Naive thymus-derived CD4-positive, alpha-beta T cell (primary cell): ENCODE measurements at regions not wholly inside any gene's neighbourhood (a gene's known extent, or its start where the extent isn't known, plus 50 kb on each side); places are given as distances from the start of the nearest gene placed in this dataset.

Source experiments
- ATAC-seq: fragments of 150-1000 bp; cut with Tn5 transposase; 2 replicates; pipeline ENCODE4 v1.10.0; 2021; ENCODE audit warnings: mild to moderate bottlenecking, moderate library complexity
- CTCF ChIA-PET: fragments of 350-600 bp; sonication (Branson Sonifier 250); formaldehyde crosslinking; loops from one replicate; lab custom pipeline; 2021; ENCODE audit warnings: antibody characterized with exemption; lab: Charles Lee
- POLR2A ChIA-PET: fragments of 350-600 bp; sonication (Branson Sonifier 250); formaldehyde crosslinking; loops from one replicate; lab custom pipeline; 2021; ENCODE audit warnings: antibody characterized with exemption, inconsistent platforms; lab: Charles Lee
- DNase-seq, 9 donors: peaks; one replicate each; pipeline versions ENCODE4 v3.0.0 to v3.0.0-alpha.2; 2020 to 2022; ENCODE audit warnings: mixed read lengths in 1 of 9
- H3K27ac ChIP-seq: one replicate; pipeline ENCODE4 v1.7.0; 2013; ENCODE audit warnings: mild to moderate bottlenecking, low read depth, low read length, moderate library complexity
- H3K27me3 ChIP-seq, 2 donors: one replicate each; pipeline ENCODE4 v1.7.0; 2013; ENCODE audit warnings: low read length in 2 of 2, mild to moderate bottlenecking in 2 of 2, moderate library complexity in 2 of 2; ENCODE audit not compliant: control insufficient read depth in 2 of 2, insufficient read depth in 2 of 2
- H3K36me3 ChIP-seq, 3 experiments: 1 replicate in 2 of 3; 2 replicates in 1 of 3; pipeline ENCODE4 v1.7.0; 2013; ENCODE audit warnings: low read length in 3 of 3, mild to moderate bottlenecking in 3 of 3, moderate library complexity in 1 of 3; ENCODE audit not compliant: insufficient read depth in 3 of 3, control insufficient read depth in 2 of 3
- H3K4me1 ChIP-seq, 2 donors: one replicate each; pipeline ENCODE4 v1.7.0; 2013; ENCODE audit warnings: low read length in 2 of 2, mild to moderate bottlenecking in 2 of 2, moderate library complexity in 1 of 2; ENCODE audit not compliant: control insufficient read depth in 2 of 2, insufficient read depth in 2 of 2
- H3K4me3 ChIP-seq: 2 replicates; pipeline ENCODE4 v1.7.0; 2013; ENCODE audit warnings: mild to moderate bottlenecking, low read length
- H3K9me3 ChIP-seq, 3 experiments: 1 replicate in 2 of 3; 2 replicates in 1 of 3; pipeline ENCODE4 v1.7.0; 2013; ENCODE audit warnings: low read length in 3 of 3; ENCODE audit not compliant: control insufficient read depth in 2 of 3
- H3K27ac Mint-ChIP-seq, 9 donors: one replicate each; pipeline ENCODE4 v1.8.0; 2020 to 2022; ENCODE audit warnings: mixed read lengths in 9 of 9, mild to moderate bottlenecking in 8 of 9, moderate library complexity in 5 of 9, inconsistent platforms in 2 of 9
- H3K27me3 Mint-ChIP-seq, 5 donors: one replicate each; pipeline ENCODE4 v1.8.0; 2021 to 2022; ENCODE audit warnings: mixed read lengths in 5 of 5, mild to moderate bottlenecking in 1 of 5
- H3K36me3 Mint-ChIP-seq, 5 donors: one replicate each; pipeline ENCODE4 v1.8.0; 2020 to 2022; ENCODE audit warnings: mixed read lengths in 5 of 5, mild to moderate bottlenecking in 3 of 5, inconsistent platforms in 1 of 5
- H3K4me1 Mint-ChIP-seq, 7 donors: one replicate each; pipeline ENCODE4 v1.8.0; 2020 to 2022; ENCODE audit warnings: mixed read lengths in 7 of 7, mild to moderate bottlenecking in 3 of 7, inconsistent platforms in 1 of 7
- H3K4me3 Mint-ChIP-seq, 10 donors: one replicate each; pipeline ENCODE4 v1.8.0; 2020 to 2022; ENCODE audit warnings: mild to moderate bottlenecking in 10 of 10, mixed read lengths in 10 of 10, moderate library complexity in 6 of 10, inconsistent platforms in 2 of 10
- H3K9me3 Mint-ChIP-seq, 11 donors: one replicate each; pipeline ENCODE4 v1.8.0; 2020 to 2022; ENCODE audit warnings: mixed read lengths in 11 of 11, mild to moderate bottlenecking in 4 of 11, inconsistent platforms in 1 of 11, moderate library complexity in 1 of 11
- intact Hi-C, 2 donors: fragments of 100-400 bp; cut with micrococcal nuclease; formaldehyde crosslinking; loops; one replicate each; pipeline ENCODE4 v1.15.1; 2023

DNA sequence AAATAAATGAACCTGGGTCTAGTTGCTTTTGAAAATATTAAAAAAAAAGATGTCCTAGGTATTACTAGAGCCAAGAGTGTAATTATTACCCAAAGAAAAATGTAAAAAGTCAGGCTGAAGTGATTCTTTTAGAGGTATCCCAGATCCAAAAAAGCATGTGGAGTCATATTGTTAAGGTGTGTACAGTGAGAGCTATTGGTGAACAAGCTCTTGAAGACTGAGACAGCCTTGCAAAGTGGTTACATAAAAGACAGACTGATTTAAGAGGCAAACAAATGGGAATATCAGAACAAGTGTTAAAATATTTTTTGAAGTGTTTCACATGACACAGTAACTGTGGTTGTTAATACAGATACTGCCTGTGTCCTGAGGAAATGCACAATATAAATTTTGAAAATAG is 624.5 kb downstream of the PLOD2 start:
- CTCF ChIA-PET, result no interaction called here
- Mint-ChIP-seq H3K36me3 (no peaks in the 10 kb centered on the region), H3K27me3 (no peaks in the 10 kb centered on the region), H3K4me1 (no peaks in the 10 kb centered on the region), H3K9me3 (peaks cover 0 to 17% (median 2%) of the 10 kb centered on the region in 11 donors), H3K27ac (no peak overlapping the region), H3K4me3 (no peak overlapping the region)
- Histone ChIP-seq H3K27ac (no peak overlapping the region), H3K27me3 (no peaks in the 10 kb centered on the region), H3K36me3 (no peaks in the 10 kb centered on the region), H3K4me1 (no peaks in the 10 kb centered on the region), H3K9me3 (no peaks in the 10 kb centered on the region), H3K4me3 (no peak overlapping the region)
- intact Hi-C loops, result no loop called here
- ATAC-seq (no peak), DNase-seq (no peak)
- POLR2A ChIA-PET, result no interaction called here

DNA sequence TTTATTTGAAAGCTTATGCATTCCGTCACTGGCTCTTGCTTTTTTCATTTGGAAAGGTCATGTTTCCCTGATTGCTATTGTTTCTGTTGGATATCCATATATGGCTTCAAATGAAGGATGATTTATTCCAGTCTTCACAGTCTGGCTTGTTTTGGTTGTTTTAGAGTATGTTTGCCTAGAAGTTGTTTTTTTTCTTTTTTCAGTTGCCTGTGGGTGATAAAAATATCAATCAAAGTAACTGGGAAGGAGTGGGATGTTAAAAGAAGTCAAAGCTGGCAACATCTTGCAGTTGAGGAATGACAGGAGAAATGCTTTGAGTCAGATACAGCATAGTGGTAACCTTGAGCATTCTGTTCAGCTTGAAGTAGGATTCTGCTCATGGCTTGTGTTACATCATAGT is 610.5 kb downstream of the PLOD2 start:
- H3K9me3 Mint-ChIP-seq, result peaks cover 5 to 56% (median 12%) of the 10 kb centered on the region in 11 donors
- no peaks in the 10 kb centered on the region for H3K27me3 Mint-ChIP-seq
- CTCF ChIA-PET, result no interaction called here
- no peak overlapping the region for H3K4me3 ChIP-seq
- ATAC-seq (no peak), DNase-seq (no peak)
- no peak overlapping the region for H3K27ac Mint-ChIP-seq
- no peaks in the 10 kb centered on the region for H3K9me3 ChIP-seq
- intact Hi-C loops, result no loop called here
- H3K4me1 Mint-ChIP-seq, result no peaks in the 10 kb centered on the region
- H3K36me3 Mint-ChIP-seq, result no peaks in the 10 kb centered on the region
- no peak overlapping the region for H3K27ac ChIP-seq
- H3K4me3 Mint-ChIP-seq, result no peak overlapping the region
- POLR2A ChIA-PET, result no interaction called here
- no peaks in the 10 kb centered on the region for H3K27me3 ChIP-seq
- no peaks in the 10 kb centered on the region for H3K4me1 ChIP-seq
- H3K36me3 ChIP-seq, result no peaks in the 10 kb centered on the region

DNA sequence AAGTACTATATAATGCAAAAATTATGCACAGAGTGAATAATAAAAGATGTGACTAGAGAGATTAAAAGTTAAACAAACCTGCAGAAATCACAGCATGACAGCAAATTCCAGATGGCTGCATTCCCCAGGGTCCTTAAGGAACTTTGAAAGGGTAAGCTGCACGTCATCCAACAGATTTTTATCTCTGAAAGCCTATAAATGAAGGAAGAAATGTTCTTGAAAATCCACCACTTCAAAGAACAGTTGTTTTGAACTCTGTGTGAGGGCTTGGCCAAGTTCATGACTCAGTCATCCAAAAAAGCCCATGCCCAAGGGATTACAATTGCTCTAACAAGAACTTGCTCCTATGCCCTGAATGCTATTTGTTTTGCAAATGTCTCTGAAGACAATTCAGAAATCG is 603.6 kb downstream of the PLOD2 start:
- Mint-ChIP-seq H3K4me3 (no peak overlapping the region), H3K9me3 (peaks cover 7 to 38% (median 10%) of the 10 kb centered on the region in 11 donors), H3K27me3 (no peaks in the 10 kb centered on the region), H3K4me1 (no peaks in the 10 kb centered on the region), H3K36me3 (no peaks in the 10 kb centered on the region), H3K27ac (no peak overlapping the region)
- H3K4me1 ChIP-seq, result no peaks in the 10 kb centered on the region
- intact Hi-C loops, result no loop called here
- no peaks in the 10 kb centered on the region for H3K27me3 ChIP-seq
- ATAC-seq (no peak), DNase-seq (no peak)
- H3K9me3 ChIP-seq, result no peaks in the 10 kb centered on the region
- no peak overlapping the region for H3K4me3 ChIP-seq
- POLR2A ChIA-PET, result interaction anchor here (0.8 kb wide), 1 partner anchor 221 kb away, joined by 6 read pairs; no protein-coding TSS in a partner anchor
- no peak overlapping the region for H3K27ac ChIP-seq
- CTCF ChIA-PET, result no interaction called here
- no peaks in the 10 kb centered on the region for H3K36me3 ChIP-seq

DNA sequence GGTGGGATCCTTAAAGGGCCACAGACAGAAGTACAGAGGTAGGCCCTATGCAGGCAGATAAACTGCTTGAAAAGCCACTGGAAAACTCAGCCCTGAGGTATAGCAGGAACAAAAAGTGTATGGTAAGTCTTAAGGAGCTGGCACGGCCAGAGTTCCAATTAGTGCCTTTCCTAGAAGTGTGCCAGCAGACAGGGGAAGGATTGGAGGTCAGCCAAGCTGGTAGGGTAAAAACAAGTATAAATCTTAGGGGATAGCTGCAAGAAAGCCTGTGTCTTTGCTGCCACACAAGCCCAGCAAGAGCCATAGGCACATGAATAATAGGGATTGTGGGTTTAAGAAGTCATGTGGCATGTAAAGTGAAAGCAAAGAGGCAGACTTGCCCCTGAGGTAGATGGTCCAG is 582.5 kb downstream of the PLOD2 start:
- ChIA-PET CTCF (no interaction called here), POLR2A (no interaction called here)
- no peaks in the 10 kb centered on the region for H3K27me3 Mint-ChIP-seq

DNA sequence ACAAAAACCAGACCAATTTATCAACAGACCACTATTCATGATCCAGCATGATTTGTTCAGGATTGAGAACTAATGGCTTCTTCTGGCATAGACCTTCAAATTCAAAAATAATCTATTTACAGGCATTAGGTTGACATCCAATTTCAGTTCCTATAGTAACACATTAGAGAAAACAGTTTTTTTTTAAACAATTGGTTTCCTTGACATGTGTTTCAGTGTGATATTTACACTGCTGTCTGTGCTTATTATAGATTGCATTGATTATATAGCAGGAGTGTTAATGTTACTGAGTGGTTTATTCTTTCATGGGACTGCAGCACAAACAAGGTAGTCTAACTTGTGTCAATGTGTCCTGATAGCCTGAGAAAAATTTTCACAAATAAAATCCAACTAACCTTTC is 579.3 kb downstream of the PLOD2 start:
- DNase-seq, result no peak
- H3K27ac ChIP-seq, result no peak overlapping the region

More for the DNA sequence above, 582.5 kb downstream of the PLOD2 start:
- H3K4me1 ChIP-seq, result no peaks in the 10 kb centered on the region
- no peaks in the 10 kb centered on the region for H3K36me3 ChIP-seq
- H3K9me3 ChIP-seq, result no peaks in the 10 kb centered on the region
- H3K4me1 Mint-ChIP-seq, result no peaks in the 10 kb centered on the region
- no peak overlapping the region for H3K4me3 Mint-ChIP-seq
- intact Hi-C loops, result no loop called here
- H3K9me3 Mint-ChIP-seq, result peaks cover 2 to 13% (median 6%) of the 10 kb centered on the region in 11 donors
- DNase-seq (no peak), ATAC-seq (no peak)
- H3K36me3 Mint-ChIP-seq, result peaks cover 0 to 5% (median 0%) of the 10 kb centered on the region in 5 donors
- no peak overlapping the region for H3K4me3 ChIP-seq
- H3K27ac Mint-ChIP-seq, result no peak overlapping the region
- H3K27me3 ChIP-seq, result no peaks in the 10 kb centered on the region
- H3K27ac ChIP-seq, result no peak overlapping the region

DNA sequence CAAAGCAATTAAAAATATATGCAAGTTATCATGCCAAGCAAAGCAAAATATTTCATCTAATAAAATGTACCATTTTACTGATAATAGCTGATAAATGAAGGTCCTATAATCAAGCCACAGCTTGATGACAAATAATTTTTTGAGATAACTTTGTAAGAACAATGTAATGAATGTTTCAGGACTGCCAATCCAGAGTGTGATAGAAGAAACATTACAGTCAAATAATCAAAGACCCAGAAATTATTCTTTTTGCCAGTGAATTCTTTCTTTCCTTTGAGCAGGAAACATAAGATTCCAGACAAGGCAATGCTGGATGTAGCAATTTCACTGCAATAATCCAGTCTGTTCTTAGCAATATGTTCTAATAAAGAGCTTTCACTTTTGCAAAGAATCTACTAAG is 556.1 kb downstream of the PLOD2 start:
- H3K36me3 Mint-ChIP-seq, result peaks cover 0 to 5% (median 0%) of the 10 kb centered on the region in 5 donors
- intact Hi-C loops, result no loop called here

More for the DNA sequence above, 579.3 kb downstream of the PLOD2 start:
- H3K4me3 Mint-ChIP-seq, result no peak overlapping the region
- Histone ChIP-seq H3K4me3 (no peak overlapping the region), H3K9me3 (no peaks in the 10 kb centered on the region), H3K36me3 (no peaks in the 10 kb centered on the region), H3K27me3 (no peaks in the 10 kb centered on the region), H3K4me1 (no peaks in the 10 kb centered on the region)
- intact Hi-C loops, result no loop called here
- no peaks in the 10 kb centered on the region for H3K4me1 Mint-ChIP-seq
- CTCF ChIA-PET, result no interaction called here
- peaks cover 0 to 9% (median 0%) of the 10 kb centered on the region in 5 donors for H3K36me3 Mint-ChIP-seq
- H3K9me3 Mint-ChIP-seq, result peaks cover 0 to 12% (median 5%) of the 10 kb centered on the region in 11 donors
- H3K27me3 Mint-ChIP-seq, result no peaks in the 10 kb centered on the region
- POLR2A ChIA-PET, result no interaction called here
- no peak for ATAC-seq
- H3K27ac Mint-ChIP-seq, result no peak overlapping the region

DNA sequence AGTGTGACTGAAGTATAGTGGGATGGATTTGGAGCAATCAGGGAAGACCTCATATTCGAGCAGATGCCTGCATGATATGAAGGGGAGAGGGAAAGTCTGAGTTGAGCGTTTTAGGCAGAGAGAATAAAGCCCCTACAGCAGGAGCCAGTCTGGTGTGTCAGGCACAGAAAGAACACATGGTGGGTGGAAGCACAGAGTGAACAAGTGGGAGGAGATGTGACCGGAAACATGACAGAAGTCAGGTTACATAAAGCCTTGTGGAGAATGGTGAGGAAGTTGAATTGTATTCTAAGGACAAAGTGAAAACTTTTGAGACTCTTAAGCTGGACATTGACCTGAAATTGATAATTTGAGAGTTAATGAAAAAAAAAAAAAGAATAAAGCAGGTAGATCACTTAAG is 541.0 kb downstream of the PLOD2 start:
- Histone ChIP-seq H3K36me3 (no peaks in the 10 kb centered on the region), H3K27me3 (no peaks in the 10 kb centered on the region), H3K4me3 (no peak overlapping the region), H3K27ac (no peak overlapping the region), H3K4me1 (no peaks in the 10 kb centered on the region), H3K9me3 (no peaks in the 10 kb centered on the region)
- no peak overlapping the region for H3K4me3 Mint-ChIP-seq
- peaks cover 0 to 27% (median 7%) of the 10 kb centered on the region in 11 donors for H3K9me3 Mint-ChIP-seq
- H3K36me3 Mint-ChIP-seq, result no peaks in the 10 kb centered on the region
- H3K27ac Mint-ChIP-seq, result no peak overlapping the region
- H3K27me3 Mint-ChIP-seq, result no peaks in the 10 kb centered on the region
- no peaks in the 10 kb centered on the region for H3K4me1 Mint-ChIP-seq
- DNase-seq (no peak), ATAC-seq (no peak)
- intact Hi-C loops, result no loop called here
- ChIA-PET CTCF (no interaction called here), POLR2A (no interaction called here)

More for the DNA sequence above, 556.1 kb downstream of the PLOD2 start:
- H3K27ac Mint-ChIP-seq, result no peak overlapping the region
- Histone ChIP-seq H3K4me3 (no peak overlapping the region), H3K27ac (no peak overlapping the region), H3K36me3 (no peaks in the 10 kb centered on the region), H3K27me3 (no peaks in the 10 kb centered on the region), H3K9me3 (no peaks in the 10 kb centered on the region), H3K4me1 (no peaks in the 10 kb centered on the region)
- POLR2A ChIA-PET, result no interaction called here
- H3K4me1 Mint-ChIP-seq, result no peaks in the 10 kb centered on the region
- H3K4me3 Mint-ChIP-seq, result no peak overlapping the region
- peaks cover 0 to 12% (median 0%) of the 10 kb centered on the region in 11 donors for H3K9me3 Mint-ChIP-seq
- CTCF ChIA-PET, result no interaction called here
- no peaks in the 10 kb centered on the region for H3K27me3 Mint-ChIP-seq
- ATAC-seq (no peak), DNase-seq (no peak)
